Keratinocyte (primary cell): ENCODE measurements at regions not wholly inside any gene's neighbourhood (a gene's known extent, or its start where the extent isn't known, plus 50 kb on each side); places are given as distances from the start of the nearest gene placed in this dataset.

Source experiments
- CTCF ChIP-seq, 3 experiments: IDR thresholded peaks in 1 of 3; conservative IDR thresholded peaks in 1 of 3; optimal IDR thresholded peaks in 1 of 3; 2 replicates in 2 of 3; 3 replicates in 1 of 3; pipeline versions ENCODE3 to v1.5.1; 2011; ENCODE audit warnings: low read length in 3 of 3, mild to moderate bottlenecking in 3 of 3, moderate library complexity in 2 of 3, control low read depth in 1 of 3, inconsistent platforms in 1 of 3; ENCODE audit not compliant: insufficient read depth in 2 of 3; ENCODE audit errors: extremely low read depth in 1 of 3
- EZH2 ChIP-seq: IDR thresholded peaks from one replicate; pipeline ENCODE4 v1.6.1; 2012; ENCODE audit warnings: inconsistent platforms, mild to moderate bottlenecking, low read length, moderate library complexity

DNA sequence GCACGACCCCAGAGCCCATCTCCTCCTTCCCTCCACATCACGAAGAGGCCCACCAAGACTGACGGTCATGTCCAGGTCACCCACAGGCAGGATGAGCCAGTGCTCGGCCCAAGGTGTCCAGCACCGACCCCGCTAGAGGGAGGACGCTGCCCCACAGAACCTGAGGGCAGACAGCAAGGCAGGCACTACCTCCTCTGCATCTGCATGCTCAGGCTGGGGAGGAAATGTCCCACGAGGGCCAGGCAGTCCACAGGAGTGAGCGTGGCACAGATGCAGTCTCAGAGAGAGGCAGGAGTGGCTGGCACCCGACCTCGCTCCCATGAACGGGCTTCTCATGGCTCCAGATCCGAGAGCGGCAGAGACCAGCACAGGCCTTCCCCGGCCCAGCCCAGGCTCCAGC, 133.2 kb downstream of the TUBA3C start:
- TF ChIP-seq CTCF (optimal IDR thresholded peaks at IDR 0.05 in 1 of 3, IDR thresholded peaks at IDR 0.05 in 1 of 3, conservative IDR thresholded peaks at IDR 0.05 in 1 of 3; ENCODE audit: extremely low read depth in 1 of 3, insufficient read depth in 2 of 3, low read length in 3 of 3) (no peak), EZH2 (no peak)
